Right atrium auricular region (tissue), 2 donors: ENCODE measurements at regions not wholly inside any gene's neighbourhood (a gene's known extent, or its start where the extent isn't known, plus 50 kb on each side); places are given as distances from the start of the nearest gene placed in this dataset.

Source experiments
- DNase-seq: peaks from one replicate; pipeline ENCODE4 v3.0.0-alpha.2; 2019; ENCODE audit warnings: low spot score
- H3K27ac ChIP-seq, 2 donors: fragments of 200-600 bp; sonication (generic); 1 replicate in 1 of 2; 2 replicates in 1 of 2; pipeline ENCODE4 v1.5.1; 2016 to 2019
- H3K27me3 ChIP-seq, 2 donors: fragments of 200-600 bp; sonication (generic); one replicate each; pipeline versions ENCODE4 v1.5.1 to v1.6.0; 2017 to 2019
- H3K36me3 ChIP-seq: fragments of 200-600 bp; sonication (generic); one replicate; pipeline ENCODE4 v1.5.1; 2016
- H3K4me1 ChIP-seq, 2 donors: fragments of 200-600 bp; sonication (generic); one replicate each; pipeline versions ENCODE4 v1.5.1 to v1.6.0; 2017 to 2019
- H3K4me3 ChIP-seq, 2 donors: fragments of 200-600 bp; sonication (generic); 1 replicate in 1 of 2; 2 replicates in 1 of 2; pipeline ENCODE4 v1.5.1; 2017 to 2019; ENCODE audit warnings: mild to moderate bottlenecking in 1 of 2, moderate library complexity in 1 of 2
- H3K9me3 ChIP-seq, 2 donors: fragments of 200-600 bp; sonication (generic); one replicate each; pipeline ENCODE4 v1.5.1; 2019
- TF ChIP-seq, protein P1 (sequence below), 2 donors: fragments of 200-600 bp; sonication (generic); IDR thresholded peaks; one replicate each; pipeline ENCODE4 v1.5.1; 2019; ENCODE audit warnings: antibody characterized with exemption in 2 of 2

DNA sequence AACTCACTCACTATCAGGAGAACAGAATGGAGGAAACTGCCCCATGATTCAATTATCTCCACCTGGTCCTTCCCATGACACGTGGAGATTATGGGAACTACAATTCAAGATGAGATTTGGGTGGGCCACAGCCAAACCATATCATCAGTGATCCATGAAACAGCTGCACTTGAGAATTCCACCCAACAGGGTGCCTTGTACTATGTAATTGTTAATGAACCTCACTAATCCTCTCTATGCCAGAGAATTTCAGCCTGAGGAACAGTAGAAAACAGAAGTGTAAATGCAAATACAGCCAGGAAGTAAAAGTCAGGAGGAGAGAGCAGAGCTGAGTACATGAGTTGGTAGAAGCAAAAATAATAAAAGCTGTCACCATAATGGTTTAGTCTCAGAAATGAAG lies 261.4 kb downstream of the EPHA4 start:
- no peak overlapping the region for H3K27ac ChIP-seq
- TF ChIP-seq, protein P1, sequence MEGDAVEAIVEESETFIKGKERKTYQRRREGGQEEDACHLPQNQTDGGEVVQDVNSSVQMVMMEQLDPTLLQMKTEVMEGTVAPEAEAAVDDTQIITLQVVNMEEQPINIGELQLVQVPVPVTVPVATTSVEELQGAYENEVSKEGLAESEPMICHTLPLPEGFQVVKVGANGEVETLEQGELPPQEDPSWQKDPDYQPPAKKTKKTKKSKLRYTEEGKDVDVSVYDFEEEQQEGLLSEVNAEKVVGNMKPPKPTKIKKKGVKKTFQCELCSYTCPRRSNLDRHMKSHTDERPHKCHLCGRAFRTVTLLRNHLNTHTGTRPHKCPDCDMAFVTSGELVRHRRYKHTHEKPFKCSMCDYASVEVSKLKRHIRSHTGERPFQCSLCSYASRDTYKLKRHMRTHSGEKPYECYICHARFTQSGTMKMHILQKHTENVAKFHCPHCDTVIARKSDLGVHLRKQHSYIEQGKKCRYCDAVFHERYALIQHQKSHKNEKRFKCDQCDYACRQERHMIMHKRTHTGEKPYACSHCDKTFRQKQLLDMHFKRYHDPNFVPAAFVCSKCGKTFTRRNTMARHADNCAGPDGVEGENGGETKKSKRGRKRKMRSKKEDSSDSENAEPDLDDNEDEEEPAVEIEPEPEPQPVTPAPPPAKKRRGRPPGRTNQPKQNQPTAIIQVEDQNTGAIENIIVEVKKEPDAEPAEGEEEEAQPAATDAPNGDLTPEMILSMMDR (IDR thresholded peaks at IDR 0.05), result no peak
- no peaks in the 10 kb centered on the region for H3K36me3 ChIP-seq
- DNase-seq, result no peak
- no peaks in the 10 kb centered on the region for H3K9me3 ChIP-seq
- no peaks in the 10 kb centered on the region for H3K27me3 ChIP-seq
- H3K4me1 ChIP-seq, result no peaks in the 10 kb centered on the region
- H3K4me3 ChIP-seq, result no peak overlapping the region

DNA sequence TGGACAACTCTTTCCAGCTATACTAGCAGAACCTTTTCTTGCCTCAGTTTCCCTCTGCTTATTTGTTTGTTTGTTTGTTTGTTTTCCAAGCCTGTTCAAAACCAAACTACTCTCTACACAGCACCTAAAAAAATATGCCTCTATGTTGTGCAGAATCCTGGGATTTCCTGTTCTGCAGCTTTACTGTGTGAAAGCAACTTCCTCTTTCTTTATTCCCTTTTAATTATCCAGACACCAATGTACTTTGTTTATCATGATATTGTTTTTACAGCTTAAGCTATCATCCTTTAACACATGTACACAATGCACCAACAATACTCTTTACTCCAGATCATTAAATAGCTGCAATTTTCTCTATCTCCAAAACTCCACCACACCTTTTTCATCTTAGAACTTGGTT lies 259.5 kb downstream of the EPHA4 start:
- H3K9me3 ChIP-seq, result no peaks in the 10 kb centered on the region
- no peaks in the 10 kb centered on the region for H3K27me3 ChIP-seq
- DNase-seq, result no peak
- TF ChIP-seq, protein P1 (IDR thresholded peaks at IDR 0.05), result no peak
- no peaks in the 10 kb centered on the region for H3K36me3 ChIP-seq
- H3K4me1 ChIP-seq, result no peaks in the 10 kb centered on the region
- no peak overlapping the region for H3K27ac ChIP-seq
- no peak overlapping the region for H3K4me3 ChIP-seq

DNA sequence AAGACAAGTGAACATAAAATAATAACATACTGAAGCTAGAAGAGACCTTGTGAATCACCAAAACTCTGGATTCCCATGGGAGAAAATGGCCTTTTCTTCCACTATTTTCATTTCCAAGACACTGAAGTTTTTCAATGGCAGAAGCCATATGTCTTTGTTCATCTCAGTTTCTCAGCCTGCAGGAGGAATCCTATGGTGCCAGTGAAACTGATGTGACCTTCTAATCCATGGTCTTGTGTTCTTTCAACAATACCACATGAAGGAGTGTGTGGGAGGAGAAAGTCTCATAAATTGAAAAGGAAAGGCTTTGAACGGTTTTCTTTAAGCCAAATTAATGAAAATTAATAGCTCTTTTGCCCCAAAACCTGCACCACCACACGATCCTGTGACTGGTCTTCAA lies 257.3 kb downstream of the EPHA4 start:
- TF ChIP-seq, protein P1 (IDR thresholded peaks at IDR 0.05), result no peak
- Histone ChIP-seq H3K27me3 (no peaks in the 10 kb centered on the region), H3K36me3 (no peaks in the 10 kb centered on the region), H3K9me3 (no peaks in the 10 kb centered on the region), H3K4me1 (no peaks in the 10 kb centered on the region), H3K27ac (no peak overlapping the region), H3K4me3 (no peak overlapping the region)
- no peak for DNase-seq

DNA sequence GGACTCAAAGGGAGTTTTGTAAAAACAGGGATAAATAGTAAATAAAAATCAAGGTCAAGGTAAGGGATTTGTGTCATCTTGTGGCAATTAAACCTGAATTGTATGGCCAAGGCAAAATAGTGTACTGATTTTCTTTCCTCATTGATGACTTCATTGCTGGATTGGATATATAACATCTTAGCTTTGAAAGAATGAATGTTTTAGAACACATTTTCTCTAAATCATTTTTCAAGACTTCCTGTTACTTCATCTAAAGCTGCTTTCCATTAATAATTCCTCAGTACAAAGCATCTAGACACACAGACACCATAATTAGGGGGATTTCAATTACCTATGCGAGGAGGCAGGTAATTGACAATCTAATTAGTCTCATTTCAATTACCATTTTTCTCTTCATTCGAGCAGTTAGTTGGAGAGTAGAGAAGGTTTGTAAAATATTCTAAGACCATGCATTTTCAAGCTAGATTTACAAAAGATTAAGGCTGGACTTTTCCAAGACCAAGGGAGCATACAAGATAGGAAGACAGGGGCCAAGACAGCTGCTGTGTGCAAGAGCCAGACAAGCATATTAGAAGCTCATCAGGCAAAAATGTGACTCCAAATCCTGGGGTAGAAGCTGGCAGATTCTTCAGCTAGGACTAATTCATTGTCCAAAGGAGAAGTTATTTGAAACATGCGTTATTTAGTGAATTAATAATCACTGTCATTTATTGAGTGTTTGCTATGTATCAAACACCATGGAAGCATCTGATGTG lies 253.6 kb downstream of the EPHA4 start:
- Histone ChIP-seq H3K4me3 (no peak overlapping the region), H3K36me3 (no peaks in the 10 kb centered on the region), H3K27ac (no peak overlapping the region), H3K27me3 (no peaks in the 10 kb centered on the region), H3K4me1 (no peaks in the 10 kb centered on the region), H3K9me3 (no peaks in the 10 kb centered on the region)
- TF ChIP-seq, protein P1 (IDR thresholded peaks at IDR 0.05), result no peak
- no peak for DNase-seq

DNA sequence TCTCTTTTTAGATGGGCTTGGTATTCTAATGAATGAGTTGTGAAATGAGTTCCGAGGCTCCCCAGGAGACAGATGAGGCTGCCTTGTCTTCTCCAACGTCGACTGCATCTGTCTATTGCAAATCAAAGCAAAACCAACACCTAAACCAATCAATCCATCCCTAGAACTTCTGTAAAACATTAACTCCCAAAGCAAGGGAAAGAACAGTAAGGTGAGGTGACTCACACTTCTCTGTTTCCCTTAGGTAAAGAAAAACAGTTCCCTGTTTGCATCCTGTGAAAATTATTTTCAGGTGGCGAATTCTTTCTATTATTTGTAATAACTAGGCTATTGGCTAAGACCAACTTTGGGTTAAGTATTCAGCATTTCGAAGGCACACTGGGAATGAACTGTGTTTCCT lies 249.4 kb downstream of the EPHA4 start:
- no peak overlapping the region for H3K4me3 ChIP-seq
- H3K9me3 ChIP-seq, result no peaks in the 10 kb centered on the region
- no peak for DNase-seq
- no peaks in the 10 kb centered on the region for H3K4me1 ChIP-seq
- no peaks in the 10 kb centered on the region for H3K27me3 ChIP-seq
- H3K27ac ChIP-seq, result no peak overlapping the region
- TF ChIP-seq, protein P1 (IDR thresholded peaks at IDR 0.05), result no peak
- H3K36me3 ChIP-seq, result no peaks in the 10 kb centered on the region

GRCh38 chr2:221323513-221323912 lies 248.6 kb downstream of the EPHA4 start:
- no peak for DNase-seq
- no peaks in the 10 kb centered on the region for H3K36me3 ChIP-seq
- TF ChIP-seq, protein P1 (IDR thresholded peaks at IDR 0.05), result no peak
- H3K4me3 ChIP-seq, result no peak overlapping the region
- no peaks in the 10 kb centered on the region for H3K4me1 ChIP-seq
- H3K9me3 ChIP-seq, result no peaks in the 10 kb centered on the region
- no peak overlapping the region for H3K27ac ChIP-seq
- no peaks in the 10 kb centered on the region for H3K27me3 ChIP-seq
